Progenitor cell of endocrine pancreas (in vitro differentiated cells): ENCODE measurements at regions not wholly inside any gene's neighbourhood (a gene's known extent, or its start where the extent isn't known, plus 50 kb on each side); places are given as distances from the start of the nearest gene placed in this dataset.

Experiments
- DNase-seq: peaks from one replicate; pipeline ENCODE4 v3.0.0; 2021; ENCODE audit warnings: low spot score; ENCODE audit not compliant: unreplicated experiment
- H3K27ac Mint-ChIP-seq: 2 replicates; pipeline ENCODE4 v1.8.0; 2021; ENCODE audit warnings: mild to moderate bottlenecking, moderate library complexity, mixed read lengths
- H3K27me3 Mint-ChIP-seq: 2 replicates; pipeline ENCODE4 v1.8.0; 2021; ENCODE audit warnings: mixed read lengths
- H3K36me3 Mint-ChIP-seq: 2 replicates; pipeline ENCODE4 v1.8.0; 2022; ENCODE audit warnings: mixed read lengths; ENCODE audit not compliant: insufficient read depth
- H3K4me1 Mint-ChIP-seq: 2 replicates; pipeline ENCODE4 v1.8.0; 2021; ENCODE audit warnings: low read depth, mixed read lengths
- H3K4me3 Mint-ChIP-seq: 2 replicates; pipeline ENCODE4 v1.8.0; 2021; ENCODE audit warnings: low read depth, mild to moderate bottlenecking, moderate library complexity, mixed read lengths
- H3K9me3 Mint-ChIP-seq: 2 replicates; pipeline ENCODE4 v1.8.0; 2021; ENCODE audit warnings: low read depth, mixed read lengths
- TF ChIP-seq, protein P1 (sequence below): fragments of 200-600 bp; sonication (generic); IDR thresholded peaks from one replicate; pipeline ENCODE4 v1.5.0; 2021; ENCODE audit warnings: antibody characterized with exemption, mild to moderate bottlenecking; ENCODE audit not compliant: unreplicated experiment

DNA sequence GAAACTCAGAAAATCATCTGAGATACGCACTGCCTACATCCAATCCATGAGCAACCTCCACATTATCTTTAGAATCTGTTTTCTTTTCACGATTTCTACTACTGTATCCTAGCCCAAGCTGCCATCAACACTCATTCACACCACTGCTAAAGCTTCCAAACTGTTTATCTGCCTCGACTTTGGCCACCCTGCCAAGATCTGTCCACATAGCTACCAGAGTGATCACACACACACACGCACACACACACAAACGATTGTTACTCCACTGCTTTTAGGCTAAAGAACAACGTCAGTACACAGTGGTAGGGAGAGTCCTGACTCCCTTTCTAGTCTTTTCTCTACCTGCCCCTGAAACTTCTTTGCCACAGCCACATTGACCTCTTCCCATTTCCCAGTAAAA, 142.0 kb downstream of the CCDC71L start:
- H3K27ac Mint-ChIP-seq = no peak overlapping the region
- H3K9me3 Mint-ChIP-seq = no peaks in the 10 kb centered on the region
- TF ChIP-seq, protein P1, sequence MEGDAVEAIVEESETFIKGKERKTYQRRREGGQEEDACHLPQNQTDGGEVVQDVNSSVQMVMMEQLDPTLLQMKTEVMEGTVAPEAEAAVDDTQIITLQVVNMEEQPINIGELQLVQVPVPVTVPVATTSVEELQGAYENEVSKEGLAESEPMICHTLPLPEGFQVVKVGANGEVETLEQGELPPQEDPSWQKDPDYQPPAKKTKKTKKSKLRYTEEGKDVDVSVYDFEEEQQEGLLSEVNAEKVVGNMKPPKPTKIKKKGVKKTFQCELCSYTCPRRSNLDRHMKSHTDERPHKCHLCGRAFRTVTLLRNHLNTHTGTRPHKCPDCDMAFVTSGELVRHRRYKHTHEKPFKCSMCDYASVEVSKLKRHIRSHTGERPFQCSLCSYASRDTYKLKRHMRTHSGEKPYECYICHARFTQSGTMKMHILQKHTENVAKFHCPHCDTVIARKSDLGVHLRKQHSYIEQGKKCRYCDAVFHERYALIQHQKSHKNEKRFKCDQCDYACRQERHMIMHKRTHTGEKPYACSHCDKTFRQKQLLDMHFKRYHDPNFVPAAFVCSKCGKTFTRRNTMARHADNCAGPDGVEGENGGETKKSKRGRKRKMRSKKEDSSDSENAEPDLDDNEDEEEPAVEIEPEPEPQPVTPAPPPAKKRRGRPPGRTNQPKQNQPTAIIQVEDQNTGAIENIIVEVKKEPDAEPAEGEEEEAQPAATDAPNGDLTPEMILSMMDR = no peak
- H3K4me3 Mint-ChIP-seq = no peak overlapping the region
- no peaks in the 10 kb centered on the region for H3K36me3 Mint-ChIP-seq
- peaks cover 9% of the 10 kb centered on the region for H3K27me3 Mint-ChIP-seq
- H3K4me1 Mint-ChIP-seq = no peaks in the 10 kb centered on the region
- no peak for DNase-seq

DNA sequence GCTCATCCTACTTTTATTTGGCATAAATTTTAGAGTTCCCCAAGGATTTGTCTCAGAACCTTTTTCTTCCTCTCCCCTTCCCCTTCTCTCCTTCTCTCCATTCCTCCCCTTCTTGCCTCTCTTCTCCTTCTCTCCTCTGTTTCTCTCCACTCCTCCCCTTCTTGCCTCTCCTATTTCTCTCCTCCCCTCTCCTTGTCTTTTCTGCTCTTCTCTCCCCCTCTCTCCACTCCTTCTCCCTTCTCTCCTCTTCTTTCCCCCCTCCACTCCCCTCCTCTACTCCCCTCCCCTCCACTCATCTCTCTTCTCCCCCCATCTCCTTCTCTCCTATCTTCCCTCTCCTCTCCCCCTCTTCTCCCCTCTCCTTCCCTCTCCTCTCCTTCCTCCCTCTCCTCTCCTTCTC, 142.7 kb downstream of the CCDC71L start:
- no peaks in the 10 kb centered on the region for H3K9me3 Mint-ChIP-seq
- H3K4me1 Mint-ChIP-seq = no peaks in the 10 kb centered on the region
- no peak overlapping the region for H3K27ac Mint-ChIP-seq
- no peak for DNase-seq
- H3K36me3 Mint-ChIP-seq = no peaks in the 10 kb centered on the region
- H3K27me3 Mint-ChIP-seq = peaks cover 9% of the 10 kb centered on the region
- no peak overlapping the region for H3K4me3 Mint-ChIP-seq
- TF ChIP-seq, protein P1 = no peak

DNA sequence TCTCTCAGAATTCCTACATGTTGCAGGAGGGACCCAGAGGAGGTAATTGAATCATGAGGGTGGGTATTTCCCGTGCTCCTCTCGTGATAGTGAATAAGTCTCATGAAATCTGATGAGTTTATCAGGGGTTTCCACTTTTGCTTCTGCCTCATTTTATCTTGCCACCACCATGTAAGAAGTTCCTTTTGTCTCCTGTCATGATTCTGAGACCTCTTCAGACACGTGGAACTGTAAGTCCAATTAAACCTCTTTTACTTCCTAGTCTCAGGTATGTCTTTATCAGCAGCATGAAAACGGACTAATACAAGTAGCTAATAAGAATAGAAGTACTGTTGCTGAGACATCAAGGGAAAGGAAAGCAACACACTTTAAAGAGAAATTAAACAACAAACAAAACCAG, 143.4 kb downstream of the CCDC71L start:
- H3K27ac Mint-ChIP-seq = no peak overlapping the region
- H3K4me1 Mint-ChIP-seq = no peaks in the 10 kb centered on the region
- peaks cover 9% of the 10 kb centered on the region for H3K27me3 Mint-ChIP-seq
- DNase-seq = no peak
- no peak overlapping the region for H3K4me3 Mint-ChIP-seq
- H3K36me3 Mint-ChIP-seq = no peaks in the 10 kb centered on the region
- TF ChIP-seq, protein P1 = no peak
- no peaks in the 10 kb centered on the region for H3K9me3 Mint-ChIP-seq

DNA sequence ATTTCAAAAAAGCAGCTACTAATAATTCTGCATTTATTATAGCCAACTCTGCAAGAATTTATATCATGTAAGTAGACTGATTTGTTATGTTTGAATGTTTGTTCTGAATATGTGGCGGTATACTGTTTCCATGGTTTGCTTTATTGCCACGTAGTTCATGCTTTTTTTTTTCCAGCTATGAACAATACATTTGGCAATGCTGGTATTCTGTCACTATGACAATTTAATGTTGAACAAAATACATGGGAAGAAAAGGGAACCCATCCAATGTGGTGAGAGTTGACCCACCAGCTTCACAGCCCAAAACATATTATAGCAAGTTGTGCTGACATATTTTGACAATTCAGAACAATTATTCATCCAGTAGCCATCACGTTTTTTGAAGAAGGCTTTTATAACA, 145.6 kb downstream of the CCDC71L start:
- DNase-seq = no peak
- H3K4me1 Mint-ChIP-seq = no peaks in the 10 kb centered on the region
- H3K9me3 Mint-ChIP-seq = no peaks in the 10 kb centered on the region
- H3K27me3 Mint-ChIP-seq = peaks cover 9% of the 10 kb centered on the region
- TF ChIP-seq, protein P1 = no peak
- H3K4me3 Mint-ChIP-seq = no peak overlapping the region
- no peak overlapping the region for H3K27ac Mint-ChIP-seq
- no peaks in the 10 kb centered on the region for H3K36me3 Mint-ChIP-seq

DNA sequence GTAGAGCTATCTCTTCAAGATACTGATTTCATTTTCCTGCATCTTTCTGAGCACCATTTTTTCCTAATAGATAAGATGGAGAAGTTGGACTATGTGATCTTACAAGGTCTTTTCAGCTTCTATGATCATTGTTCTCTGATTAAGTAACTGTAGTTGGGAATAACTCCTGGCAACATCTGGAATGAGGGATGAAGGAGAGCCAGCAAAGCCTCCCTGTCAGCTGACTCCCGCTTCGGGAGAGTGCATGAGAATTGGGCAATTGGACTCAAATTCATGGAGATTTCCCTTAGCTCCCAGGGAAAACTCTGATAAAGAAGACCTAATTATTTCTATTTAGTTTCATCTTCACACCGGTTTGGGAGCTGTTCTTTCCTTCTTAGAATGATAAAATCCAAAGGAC, 146.1 kb downstream of the CCDC71L start:
- Mint-ChIP-seq H3K4me1 (no peaks in the 10 kb centered on the region), H3K9me3 (no peaks in the 10 kb centered on the region), H3K27ac (no peak overlapping the region), H3K27me3 (peaks cover 11% of the 10 kb centered on the region), H3K36me3 (no peaks in the 10 kb centered on the region), H3K4me3 (no peak overlapping the region)
- TF ChIP-seq, protein P1 = no peak
- no peak for DNase-seq
